Right atrium auricular region (tissue), 2 donors: ENCODE measurements at regions not wholly inside any gene's neighbourhood (a gene's known extent, or its start where the extent isn't known, plus 50 kb on each side); places are given as distances from the start of the nearest gene placed in this dataset.
"Not testable (repeated sequence)": the region's sequence is repeated elsewhere in the genome, so short reads cannot be mapped to it uniquely, and the experiment has no call there.

Experiments
- DNase-seq: peaks from one replicate; pipeline ENCODE4 v3.0.0-alpha.2; 2019; ENCODE audit warnings: low spot score
- H3K27ac ChIP-seq, 2 donors: fragments of 200-600 bp; sonication (generic); 1 replicate in 1 of 2; 2 replicates in 1 of 2; pipeline ENCODE4 v1.5.1; 2016 to 2019
- H3K27me3 ChIP-seq, 2 donors: fragments of 200-600 bp; sonication (generic); one replicate each; pipeline versions ENCODE4 v1.5.1 to v1.6.0; 2017 to 2019
- H3K36me3 ChIP-seq: fragments of 200-600 bp; sonication (generic); one replicate; pipeline ENCODE4 v1.5.1; 2016
- H3K4me1 ChIP-seq, 2 donors: fragments of 200-600 bp; sonication (generic); one replicate each; pipeline versions ENCODE4 v1.5.1 to v1.6.0; 2017 to 2019
- H3K4me3 ChIP-seq, 2 donors: fragments of 200-600 bp; sonication (generic); 1 replicate in 1 of 2; 2 replicates in 1 of 2; pipeline ENCODE4 v1.5.1; 2017 to 2019; ENCODE audit warnings: mild to moderate bottlenecking in 1 of 2, moderate library complexity in 1 of 2
- H3K9me3 ChIP-seq, 2 donors: fragments of 200-600 bp; sonication (generic); one replicate each; pipeline ENCODE4 v1.5.1; 2019
- TF ChIP-seq, protein P1 (sequence below), 2 donors: fragments of 200-600 bp; sonication (generic); IDR thresholded peaks; one replicate each; pipeline ENCODE4 v1.5.1; 2019; ENCODE audit warnings: antibody characterized with exemption in 2 of 2

DNA sequence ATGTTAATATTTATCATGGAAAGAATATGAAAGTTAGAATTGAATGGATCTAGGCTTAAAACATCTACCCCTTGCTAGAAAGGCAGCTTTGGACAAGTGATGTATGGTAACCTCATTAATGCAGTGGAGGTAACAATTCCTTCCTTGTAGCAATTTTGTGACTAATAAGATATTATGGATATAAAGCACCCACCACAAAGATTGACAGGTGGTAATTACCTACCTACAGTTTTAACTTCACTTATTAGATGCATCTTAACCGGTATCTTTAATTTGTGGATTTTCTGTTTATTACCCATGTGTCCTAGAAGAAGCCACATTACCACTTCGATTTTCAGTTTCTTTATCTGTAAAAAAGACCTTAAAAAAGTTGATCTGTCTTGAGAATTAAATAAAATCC, 367.0 kb downstream of the DSC3 start:
- Histone ChIP-seq H3K4me3 (no peak overlapping the region), H3K36me3 (no peaks in the 10 kb centered on the region), H3K27me3 (no peaks in the 10 kb centered on the region), H3K9me3 (no peaks in the 10 kb centered on the region), H3K4me1 (no peaks in the 10 kb centered on the region), H3K27ac (no peak overlapping the region)
- TF ChIP-seq, protein P1, sequence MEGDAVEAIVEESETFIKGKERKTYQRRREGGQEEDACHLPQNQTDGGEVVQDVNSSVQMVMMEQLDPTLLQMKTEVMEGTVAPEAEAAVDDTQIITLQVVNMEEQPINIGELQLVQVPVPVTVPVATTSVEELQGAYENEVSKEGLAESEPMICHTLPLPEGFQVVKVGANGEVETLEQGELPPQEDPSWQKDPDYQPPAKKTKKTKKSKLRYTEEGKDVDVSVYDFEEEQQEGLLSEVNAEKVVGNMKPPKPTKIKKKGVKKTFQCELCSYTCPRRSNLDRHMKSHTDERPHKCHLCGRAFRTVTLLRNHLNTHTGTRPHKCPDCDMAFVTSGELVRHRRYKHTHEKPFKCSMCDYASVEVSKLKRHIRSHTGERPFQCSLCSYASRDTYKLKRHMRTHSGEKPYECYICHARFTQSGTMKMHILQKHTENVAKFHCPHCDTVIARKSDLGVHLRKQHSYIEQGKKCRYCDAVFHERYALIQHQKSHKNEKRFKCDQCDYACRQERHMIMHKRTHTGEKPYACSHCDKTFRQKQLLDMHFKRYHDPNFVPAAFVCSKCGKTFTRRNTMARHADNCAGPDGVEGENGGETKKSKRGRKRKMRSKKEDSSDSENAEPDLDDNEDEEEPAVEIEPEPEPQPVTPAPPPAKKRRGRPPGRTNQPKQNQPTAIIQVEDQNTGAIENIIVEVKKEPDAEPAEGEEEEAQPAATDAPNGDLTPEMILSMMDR (IDR thresholded peaks at IDR 0.05) = no peak
- no peak for DNase-seq

DNA sequence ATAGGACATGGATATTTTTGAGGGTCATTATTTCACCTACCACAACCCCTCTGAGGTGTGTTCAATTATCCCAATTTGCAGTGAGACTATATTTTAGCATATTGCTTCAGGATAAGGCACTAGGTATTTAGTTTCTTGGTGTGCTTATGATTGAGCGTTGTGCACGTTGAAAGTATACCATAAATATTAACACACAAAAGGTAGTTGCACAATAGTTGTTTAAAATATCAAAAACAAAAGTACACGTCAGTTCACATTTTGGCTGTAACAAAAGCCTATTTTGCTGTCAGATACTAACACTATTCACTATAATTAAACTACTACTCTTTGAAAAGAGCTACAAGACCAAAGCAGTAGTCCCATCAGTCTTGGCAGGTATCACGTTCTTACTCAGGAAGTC, 367.5 kb downstream of the DSC3 start:
- no peaks in the 10 kb centered on the region for H3K36me3 ChIP-seq
- no peak overlapping the region for H3K4me3 ChIP-seq
- no peak overlapping the region for H3K27ac ChIP-seq
- H3K4me1 ChIP-seq = no peaks in the 10 kb centered on the region
- H3K27me3 ChIP-seq = no peaks in the 10 kb centered on the region
- no peak for DNase-seq
- TF ChIP-seq, protein P1 (IDR thresholded peaks at IDR 0.05) = no peak
- H3K9me3 ChIP-seq = no peaks in the 10 kb centered on the region

DNA sequence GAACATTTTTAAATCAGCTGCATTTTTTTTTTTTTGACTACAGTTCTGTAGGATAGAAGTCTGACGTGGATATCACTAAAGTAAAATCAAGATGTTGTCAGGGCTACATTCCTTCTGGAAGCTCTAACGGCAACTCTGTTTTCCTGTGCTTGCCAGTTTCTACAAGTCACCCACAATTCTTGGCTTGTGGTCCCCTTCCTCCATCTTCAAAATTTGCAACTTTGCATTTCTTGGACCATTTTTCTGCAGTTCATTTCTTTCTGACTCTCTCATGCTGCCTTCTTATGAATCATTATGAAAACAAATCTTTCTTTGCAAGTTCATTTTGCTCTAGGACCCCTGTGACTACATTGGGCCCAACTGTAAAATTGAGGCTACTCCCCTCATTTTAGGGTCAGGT, 367.9 kb downstream of the DSC3 start:
- Histone ChIP-seq H3K27ac (no peak overlapping the region), H3K9me3 (no peaks in the 10 kb centered on the region), H3K36me3 (no peaks in the 10 kb centered on the region), H3K4me1 (no peaks in the 10 kb centered on the region), H3K4me3 (no peak overlapping the region), H3K27me3 (no peaks in the 10 kb centered on the region)
- TF ChIP-seq, protein P1 (IDR thresholded peaks at IDR 0.05) = no peak
- DNase-seq = no peak

DNA sequence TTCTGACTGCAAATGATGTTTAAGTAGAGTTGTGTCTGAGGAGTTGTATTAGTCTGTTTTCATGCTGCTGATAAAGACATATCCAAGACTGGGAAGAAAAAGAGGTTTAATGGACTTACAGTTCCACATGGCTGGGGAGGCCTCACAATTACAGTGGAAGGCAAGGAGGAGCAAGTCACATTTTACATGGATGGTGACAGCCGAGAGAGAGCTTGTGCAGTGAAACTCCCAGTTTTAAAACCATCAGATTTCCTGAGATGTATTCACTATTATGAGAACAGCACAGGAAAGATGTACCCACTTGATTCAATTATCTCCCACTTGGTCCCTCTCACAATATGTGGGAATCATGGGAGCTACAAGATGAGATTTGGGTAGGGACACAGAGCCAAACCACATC, 370.1 kb downstream of the DSC3 start:
- not testable (repeated sequence) for H3K4me1 ChIP-seq, H3K27ac ChIP-seq, H3K4me3 ChIP-seq, H3K9me3 ChIP-seq, H3K36me3 ChIP-seq, H3K27me3 ChIP-seq, DNase-seq

DNA sequence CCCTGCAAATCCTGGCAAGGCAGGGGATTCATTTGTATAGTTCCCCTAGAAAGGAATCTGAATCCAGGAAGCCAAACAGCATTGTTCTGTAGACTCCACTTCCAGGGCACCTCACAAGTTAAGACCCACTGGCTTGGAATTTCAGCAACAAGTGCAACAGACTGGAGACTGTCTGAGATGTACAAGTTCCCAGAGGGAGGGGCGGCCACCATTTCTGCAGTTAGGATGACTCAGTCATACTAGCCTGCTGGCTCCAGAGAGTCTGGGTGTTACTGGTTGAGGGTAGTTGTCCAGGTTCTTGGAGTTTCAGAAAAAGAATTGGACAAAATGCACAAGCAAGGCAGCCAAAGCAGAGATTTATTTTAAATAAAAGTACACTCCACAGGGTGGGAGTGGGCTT, 384.2 kb downstream of the DSC3 start:
- H3K4me1 ChIP-seq = no peaks in the 10 kb centered on the region
- no peak for DNase-seq
- no peak overlapping the region for H3K4me3 ChIP-seq
- no peaks in the 10 kb centered on the region for H3K36me3 ChIP-seq
- no peak overlapping the region for H3K27ac ChIP-seq
- TF ChIP-seq, protein P1 (IDR thresholded peaks at IDR 0.05) = no peak
- no peaks in the 10 kb centered on the region for H3K9me3 ChIP-seq
- H3K27me3 ChIP-seq = no peaks in the 10 kb centered on the region

DNA sequence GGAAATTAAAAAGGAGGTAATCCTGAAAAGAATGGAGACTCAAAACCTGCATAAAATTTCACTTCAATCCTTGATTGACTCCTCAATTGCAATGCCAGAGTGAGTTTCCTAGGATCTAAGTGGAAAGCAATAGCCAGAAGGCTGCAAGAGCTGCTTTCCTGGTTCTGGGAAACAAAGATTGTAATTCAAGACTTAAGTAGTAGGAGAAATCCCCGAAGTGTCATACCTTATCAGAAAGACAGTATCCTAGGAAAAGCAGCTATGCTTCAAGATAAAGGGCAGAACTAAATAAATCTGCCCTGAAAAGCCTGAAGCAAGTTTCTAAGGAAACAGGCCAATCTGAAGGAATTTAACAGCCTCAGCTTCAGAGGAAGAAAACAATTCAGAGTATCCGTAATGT, 390.2 kb downstream of the DSC3 start:
- Histone ChIP-seq H3K4me1 (no peaks in the 10 kb centered on the region), H3K27me3 (no peaks in the 10 kb centered on the region), H3K36me3 (no peaks in the 10 kb centered on the region), H3K27ac (no peak overlapping the region), H3K4me3 (no peak overlapping the region), H3K9me3 (no peaks in the 10 kb centered on the region)
- TF ChIP-seq, protein P1 (IDR thresholded peaks at IDR 0.05) = no peak
- no peak for DNase-seq
